H1 (cell line): ENCODE measurements at regions not wholly inside any gene's neighbourhood (a gene's known extent, or its start where the extent isn't known, plus 50 kb on each side); places are given as distances from the start of the nearest gene placed in this dataset.

Source experiments
- CTCF ChIA-PET: fragments of 300-600 bp; sonication (Branson Sonifier 250); formaldehyde crosslinking; loops from one replicate; lab custom pipeline; 2021; ENCODE audit not compliant: partially characterized antibody; lab: Charles Lee
- POLR2A ChIA-PET: fragments of 300-600 bp; sonication (Branson Sonifier 250); formaldehyde crosslinking; loops from one replicate; lab custom pipeline; 2021; ENCODE audit warnings: inconsistent platforms; ENCODE audit not compliant: partially characterized antibody; lab: Charles Lee
- DNase-seq, 2 experiments: peaks; one replicate each; pipeline versions ENCODE4 v3.0.0 to v3.0.0-alpha.2; 2010 to 2022; ENCODE audit warnings: low spot score in 2 of 2, low read depth in 1 of 2, mixed read lengths in 1 of 2
- FAIRE-seq: peaks from 2 replicates; lab custom pipeline; 2011; peaks lifted over from hg19 to GRCh38; lab: Jason Lieb, UNC
- H2AFZ ChIP-seq: 2 replicates; pipeline ENCODE4 v1.8.1; 2012; ENCODE audit warnings: low read length, inconsistent platforms
- H2AK5ac ChIP-seq: 2 replicates; pipeline ENCODE4 v1.6.1; 2013; ENCODE audit warnings: low read depth, low read length
- H2BK120ac ChIP-seq: replicated peaks from 2 replicates; pipeline ENCODE3; 2013; ENCODE audit warnings: low read depth, low read length, inconsistent platforms
- H2BK12ac ChIP-seq: 2 replicates; pipeline ENCODE4 v1.6.1; 2013; ENCODE audit warnings: low read depth, low read length
- H2BK15ac ChIP-seq: 2 replicates; pipeline ENCODE4 v1.6.1; 2013; ENCODE audit warnings: low read length
- H2BK20ac ChIP-seq: 2 replicates; pipeline ENCODE4 v1.6.1; 2013; ENCODE audit warnings: low read length
- H2BK5ac ChIP-seq: 2 replicates; pipeline ENCODE4 v1.6.1; 2013; ENCODE audit warnings: low read depth, low read length
- H3K14ac ChIP-seq: 2 replicates; pipeline ENCODE4 v1.6.1; 2013; ENCODE audit warnings: inconsistent platforms; ENCODE audit not compliant: insufficient read length
- H3K18ac ChIP-seq: 2 replicates; pipeline ENCODE4 v1.6.1; 2013; ENCODE audit warnings: low read length; ENCODE audit errors: extremely low read depth
- H3K23ac ChIP-seq: 2 replicates; pipeline ENCODE4 v1.6.1; 2013; ENCODE audit warnings: inconsistent platforms; ENCODE audit not compliant: insufficient read length
- H3K23me2 ChIP-seq: 2 replicates; pipeline ENCODE4 v1.6.1; 2013; ENCODE audit warnings: low read depth, low read length
- H3K27ac ChIP-seq: 2 replicates; pipeline ENCODE4 v1.6.1; 2011; ENCODE audit warnings: low read depth, low read length, inconsistent platforms
- H3K27me3 ChIP-seq, 4 experiments: replicated peaks in 1 of 4; 1 replicate in 1 of 4; 2 replicates in 3 of 4; pipeline versions ENCODE4 v1.6.1 to v1.8.1; 2011 to 2013; ENCODE audit warnings: low read length in 3 of 4, mild to moderate bottlenecking in 3 of 4, inconsistent platforms in 2 of 4, mixed read lengths in 2 of 4, moderate library complexity in 1 of 4; ENCODE audit not compliant: control insufficient read depth in 3 of 4, insufficient read depth in 3 of 4; ENCODE audit errors: extremely low read depth in 1 of 4
- H3K36me3 ChIP-seq, 4 experiments: 2 replicates each; pipeline versions ENCODE4 v1.6.1 to v1.8.1; 2011 to 2013; ENCODE audit warnings: mild to moderate bottlenecking in 4 of 4, low read length in 3 of 4, moderate library complexity in 2 of 4, control low read depth in 1 of 4, inconsistent platforms in 1 of 4; ENCODE audit not compliant: insufficient read depth in 4 of 4, control insufficient read depth in 2 of 4
- H3K4ac ChIP-seq: replicated peaks from 2 replicates; pipeline ENCODE3; 2013; ENCODE audit warnings: low read length, low read depth, mixed read lengths, inconsistent platforms; ENCODE audit not compliant: insufficient read length
- H3K4me1 ChIP-seq, 4 experiments: replicated peaks in 1 of 4; 1 replicate in 1 of 4; 2 replicates in 3 of 4; pipeline versions ENCODE4 v1.6.1 to v1.8.1; 2011 to 2013; ENCODE audit warnings: low read length in 3 of 4, inconsistent platforms in 2 of 4, mixed read lengths in 1 of 4; ENCODE audit not compliant: insufficient read depth in 4 of 4, control insufficient read depth in 3 of 4
- H3K4me2 ChIP-seq, 2 experiments: 2 replicates each; pipeline versions ENCODE4 v1.6.1 to v1.8.1; 2011 to 2013; ENCODE audit warnings: low read depth in 2 of 2, low read length in 2 of 2, control low read depth in 1 of 2, inconsistent platforms in 1 of 2, mild to moderate bottlenecking in 1 of 2; ENCODE audit not compliant: insufficient read depth in 1 of 2
- H3K4me3 ChIP-seq, 4 experiments: fragments of 200-600, 300-600 bp in 1 of 4; sonication (generic), shearing (Covaris generic), sonication (Bioruptor Twin) in 1 of 4; 2 replicates each; pipeline versions ENCODE4 v1.5.1 to v1.8.1; 2011 to 2016; ENCODE audit warnings: low read length in 4 of 4, low read depth in 3 of 4, control low read depth in 2 of 4, inconsistent platforms in 2 of 4, mild to moderate bottlenecking in 2 of 4, mixed read lengths in 1 of 4, moderate library complexity in 1 of 4; ENCODE audit not compliant: insufficient read depth in 2 of 4; ENCODE audit errors: extremely low read depth in 1 of 4
- H3K56ac ChIP-seq: replicated peaks from 2 replicates; pipeline ENCODE3; 2013; ENCODE audit warnings: low read depth, mild to moderate bottlenecking, mixed read lengths, low read length, inconsistent platforms; ENCODE audit not compliant: insufficient read length
- H3K79me1 ChIP-seq: 2 replicates; pipeline ENCODE4 v1.6.1; 2013; ENCODE audit warnings: low read depth, low read length, control low read depth
- H3K79me2 ChIP-seq, 2 experiments: 2 replicates each; pipeline versions ENCODE4 v1.6.1 to v1.8.1; 2012 to 2013; ENCODE audit warnings: low read length in 2 of 2, mild to moderate bottlenecking in 2 of 2, inconsistent platforms in 1 of 2; ENCODE audit not compliant: insufficient read depth in 2 of 2, control insufficient read depth in 1 of 2
- H3K9ac ChIP-seq, 4 experiments: replicated peaks in 1 of 4; 1 replicate in 1 of 4; 2 replicates in 3 of 4; pipeline versions ENCODE4 v1.6.1 to v1.8.1; 2011 to 2013; ENCODE audit warnings: low read depth in 3 of 4, low read length in 3 of 4, control low read depth in 2 of 4, mild to moderate bottlenecking in 2 of 4, moderate library complexity in 2 of 4, inconsistent platforms in 1 of 4; ENCODE audit errors: extremely low read depth in 1 of 4
- H3K9me3 ChIP-seq, 2 experiments: 2 replicates each; pipeline versions ENCODE4 v1.6.1 to v1.8.1; 2012 to 2013; ENCODE audit warnings: mild to moderate bottlenecking in 2 of 2, moderate library complexity in 2 of 2, control low read depth in 1 of 2, inconsistent platforms in 1 of 2, low read depth in 1 of 2, low read length in 1 of 2, mixed read lengths in 1 of 2; ENCODE audit not compliant: insufficient read depth in 2 of 2
- H4K20me1 ChIP-seq, 2 experiments: replicated peaks in 1 of 2; 2 replicates each; pipeline versions ENCODE3 to v1.8.1; 2011 to 2013; ENCODE audit warnings: inconsistent platforms in 2 of 2, low read length in 2 of 2, mild to moderate bottlenecking in 1 of 2; ENCODE audit not compliant: insufficient read depth in 2 of 2, control insufficient read depth in 1 of 2
- H4K5ac ChIP-seq: 2 replicates; pipeline ENCODE4 v1.6.1; 2013; ENCODE audit warnings: low read length, low read depth, mixed read lengths, inconsistent platforms; ENCODE audit not compliant: insufficient read length
- H4K8ac ChIP-seq: 2 replicates; pipeline ENCODE4 v1.8.0; 2013; ENCODE audit warnings: mild to moderate bottlenecking, moderate library complexity, low read length, inconsistent platforms; ENCODE audit not compliant: insufficient read depth; ENCODE audit errors: extremely low read depth
- H4K91ac ChIP-seq: replicated peaks from 2 replicates; pipeline ENCODE3; 2013; ENCODE audit warnings: low read length, mixed read lengths, inconsistent platforms; ENCODE audit not compliant: insufficient read length
- BACH1 ChIP-seq: IDR thresholded peaks from 2 replicates; pipeline ENCODE4 v1.6.1; 2012; ENCODE audit warnings: low read length, improper control_type of control experiment
- EZH2 ChIP-seq: fragments of 200-600 bp; sonication (generic); IDR thresholded peaks from 2 replicates; pipeline ENCODE4 v1.7.1; 2012; ENCODE audit warnings: low read depth, mild to moderate bottlenecking, moderate library complexity, low read length, inconsistent platforms; ENCODE audit not compliant: severe bottlenecking
- HDAC2 ChIP-seq, 2 experiments: fragments of 300-600 bp in 1 of 2; sonication (generic) in 1 of 2; IDR thresholded peaks; 2 replicates each; pipeline ENCODE4 v1.6.1; 2011 to 2012; ENCODE audit warnings: low read depth in 2 of 2, low read length in 2 of 2, mild to moderate bottlenecking in 2 of 2, moderate library complexity in 2 of 2, borderline replicate concordance in 1 of 2, inconsistent platforms in 1 of 2
- MAFK ChIP-seq: IDR thresholded peaks from 2 replicates; pipeline ENCODE4 v1.6.1; 2012; ENCODE audit warnings: low read depth, mild to moderate bottlenecking, improper control_type of control experiment, low read length
- POLR2AphosphoS5 ChIP-seq: IDR thresholded peaks from 2 replicates; pipeline ENCODE4 v1.6.1; 2011; ENCODE audit warnings: low read depth, low read length
- SP2 ChIP-seq: IDR thresholded peaks from 2 replicates; pipeline ENCODE4 v1.6.1; 2012; ENCODE audit warnings: mild to moderate bottlenecking, low read length, inconsistent platforms
- TEAD4 ChIP-seq: IDR thresholded peaks from 2 replicates; pipeline ENCODE4 v1.6.1; 2012; ENCODE audit warnings: low read depth, low read length, inconsistent platforms, mixed read lengths
- WGBS, 2 experiments: shearing (Covaris generic) in 1 of 2; methylation state at CpG; one replicate each; pipeline versions ENCODE4 v1.1.6 to v1.1.7; 2013 to 2015; ENCODE audit warnings: low lambda C conversion rate in 2 of 2, mixed read lengths in 2 of 2, inconsistent platforms in 1 of 2, low coverage in 1 of 2, missing lambda C conversion rate in 1 of 2; ENCODE audit not compliant: insufficient replicate concordance in 2 of 2, insufficient coverage in 1 of 2, insufficient read length in 1 of 2; ENCODE audit errors: extremely low coverage in 1 of 2, missing lambda C conversion rate in 1 of 2; 5-methylcytosine and 5-hydroxymethylcytosine counted together

DNA sequence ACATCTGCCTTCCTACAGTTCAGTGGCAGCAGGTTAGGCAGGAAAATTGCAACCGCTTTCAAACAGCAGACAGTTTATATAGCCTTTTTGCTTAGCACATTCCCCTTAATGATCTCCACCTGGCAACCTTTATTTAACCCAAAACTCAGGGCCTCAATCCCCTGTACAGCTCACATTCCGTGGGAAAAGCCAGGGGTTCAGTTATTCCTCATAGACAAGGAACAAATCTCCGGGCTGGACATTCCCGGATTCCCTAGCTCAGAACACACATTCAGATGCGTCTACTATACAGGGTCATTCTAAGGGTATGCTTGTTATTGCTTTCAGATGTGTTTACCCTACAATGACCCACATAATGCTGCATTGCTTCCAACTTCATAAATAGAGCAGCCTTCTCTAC lies 73.8 kb upstream of the DCN start:
- no peak overlapping the region for H4K8ac ChIP-seq
- no peak for FAIRE-seq
- H4K91ac ChIP-seq = no peak overlapping the region
- H2BK120ac ChIP-seq = no peak overlapping the region
- DNase-seq = no peak
- H4K5ac ChIP-seq = no peak overlapping the region
- no peak overlapping the region for H2AK5ac ChIP-seq
- H3K27me3 ChIP-seq = no peaks in the 10 kb centered on the region
- no peaks in the 10 kb centered on the region for H4K20me1 ChIP-seq
- no peak overlapping the region for H2BK15ac ChIP-seq
- H2BK20ac ChIP-seq = no peak overlapping the region
- H3K4me2 ChIP-seq = no peak overlapping the region
- no peak overlapping the region for H3K18ac ChIP-seq
- H3K27ac ChIP-seq = no peak overlapping the region
- no peaks in the 10 kb centered on the region for H3K9me3 ChIP-seq
- ChIA-PET POLR2A (no interaction called here), CTCF (no interaction called here)
- H3K4me3 ChIP-seq = no peak overlapping the region
- H3K9ac ChIP-seq = no peak overlapping the region
- no peak overlapping the region for H3K14ac ChIP-seq
- no peak overlapping the region for H2BK12ac ChIP-seq
- H2AFZ ChIP-seq = 0 out of 2 replicates have a peak overlapping the region, but pooled peaks have one; percentile 29
- TF ChIP-seq MAFK (no peak), EZH2 (no peak), SP2 (no peak), TEAD4 (no peak), POLR2AphosphoS5 (no peak), BACH1 (no peak), HDAC2 (IDR thresholded peaks at IDR 0.05; ENCODE audit: borderline replicate concordance in 1 of 2, low read depth in 2 of 2, low read length in 2 of 2) (no peak)
- no peaks in the 10 kb centered on the region for H3K79me2 ChIP-seq
- H3K4ac ChIP-seq = no peak overlapping the region
- WGBS, 2 experiments = 96% methylated on average over 5 of the region's 5 CpGs; no CpG with 5 or more reads in 1 of the 2 experiments
- H3K79me1 ChIP-seq = no peaks in the 10 kb centered on the region
- H3K4me1 ChIP-seq = no peaks in the 10 kb centered on the region
- no peak overlapping the region for H3K23ac ChIP-seq
- H2BK5ac ChIP-seq = no peak overlapping the region
- no peaks in the 10 kb centered on the region for H3K23me2 ChIP-seq
- no peak overlapping the region for H3K56ac ChIP-seq
- H3K36me3 ChIP-seq = no peaks in the 10 kb centered on the region
